GM18858 (cell line): ENCODE measurements at regions not wholly inside any gene's neighbourhood (a gene's known extent, or its start where the extent isn't known, plus 50 kb on each side); places are given as distances from the start of the nearest gene placed in this dataset.

Experiments
- ATAC-seq: cut with Tn5 transposase; IDR thresholded peaks from one replicate; pipeline ENCODE4 v1.9.1; 2021; ENCODE audit not compliant: unreplicated experiment

DNA sequence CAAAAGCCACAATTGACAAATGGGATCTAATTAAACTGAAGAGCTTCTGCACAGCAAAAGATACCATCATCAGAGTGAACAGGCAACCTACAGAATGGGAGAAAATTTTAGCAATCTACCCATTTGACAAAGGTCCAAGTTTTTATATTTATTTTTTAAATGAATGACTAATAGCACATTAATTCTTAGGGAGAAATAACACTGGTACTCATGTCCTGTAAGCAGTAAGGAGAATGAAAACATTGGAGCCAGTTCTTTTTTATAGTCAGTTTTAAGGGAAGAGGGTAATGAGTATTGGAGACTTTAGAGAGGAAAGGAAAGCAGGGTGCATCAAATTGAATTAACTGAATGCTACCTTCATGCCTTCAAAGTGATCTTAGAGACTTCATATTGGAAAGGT lies 404.7 kb upstream of the TGFBR2 start:
- ATAC-seq: no peak

DNA sequence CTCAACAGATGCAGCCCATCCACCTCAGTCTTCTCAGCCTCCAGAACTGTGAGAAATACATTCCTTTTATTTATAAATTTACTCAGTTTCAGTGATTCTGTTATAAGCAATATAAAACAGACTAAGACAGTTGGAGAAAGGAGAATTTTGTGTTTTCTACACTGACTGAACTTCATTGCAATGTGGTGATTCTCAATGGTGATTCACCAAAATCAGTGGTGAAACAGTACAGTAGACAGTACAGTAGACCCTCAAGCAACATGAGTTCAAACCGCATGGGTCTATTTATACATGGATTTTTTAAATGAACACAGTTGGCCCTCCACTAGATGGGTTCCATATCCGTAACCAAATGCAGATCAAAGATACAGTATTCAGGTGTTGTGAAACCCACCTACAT lies 403.1 kb upstream of the TGFBR2 start:
- no peak for ATAC-seq

DNA sequence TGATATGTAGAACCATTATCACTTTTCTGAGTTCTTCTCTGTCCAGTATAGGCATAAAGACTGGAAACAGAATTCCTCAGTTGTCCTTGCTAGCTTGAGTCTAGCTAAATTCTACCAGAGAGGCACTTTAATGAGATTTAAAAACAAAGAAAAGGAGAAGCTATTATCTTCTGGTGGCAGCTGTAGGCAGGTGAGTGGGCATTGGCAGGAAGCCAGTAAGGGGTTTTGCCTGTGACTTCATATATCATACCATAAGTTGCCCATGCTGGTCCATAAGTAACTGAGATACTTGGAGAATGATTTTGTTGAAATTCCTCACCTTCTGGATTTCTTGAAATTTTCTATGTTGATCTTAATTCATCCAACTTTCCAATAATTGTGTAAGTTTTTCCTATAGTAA lies 402.3 kb upstream of the TGFBR2 start:
- no peak for ATAC-seq

DNA sequence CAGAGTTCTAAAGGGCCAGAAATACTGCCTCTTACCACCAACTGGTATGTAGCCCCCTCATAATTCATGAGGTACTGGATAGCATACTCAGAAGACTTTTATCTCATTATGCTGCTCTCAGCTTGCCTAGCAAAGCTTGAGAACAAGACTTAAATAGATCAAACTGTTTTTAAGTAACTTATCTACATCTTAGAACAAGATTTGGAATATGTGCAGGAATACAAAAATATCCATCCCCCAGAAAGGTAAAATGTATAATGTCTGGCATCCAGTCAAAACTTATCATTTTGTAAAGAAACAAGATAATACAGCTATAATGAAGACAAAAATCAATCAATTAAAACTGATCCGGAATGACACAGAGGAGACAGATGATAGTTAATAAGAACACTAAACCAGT lies 400.4 kb upstream of the TGFBR2 start:
- ATAC-seq: no peak

DNA sequence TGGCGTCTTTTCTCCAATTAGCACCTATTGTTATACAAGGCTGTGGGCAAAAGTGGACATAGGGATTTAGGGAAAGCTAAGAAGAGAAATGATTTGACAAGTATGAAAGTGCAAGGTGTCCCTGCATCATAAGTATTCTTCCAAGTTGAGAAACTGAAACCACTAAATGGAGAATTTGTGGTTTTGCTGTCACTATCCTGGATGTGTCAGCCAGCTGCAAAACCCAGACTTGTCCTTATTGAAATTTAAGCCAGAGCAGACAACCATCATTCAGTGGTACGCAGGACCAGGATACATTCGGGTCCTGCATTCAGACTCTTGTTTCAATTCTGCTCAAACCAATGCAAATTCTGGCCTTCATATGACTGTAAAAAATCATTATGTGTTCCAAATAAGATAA lies 384.8 kb upstream of the TGFBR2 start:
- no peak for ATAC-seq

DNA sequence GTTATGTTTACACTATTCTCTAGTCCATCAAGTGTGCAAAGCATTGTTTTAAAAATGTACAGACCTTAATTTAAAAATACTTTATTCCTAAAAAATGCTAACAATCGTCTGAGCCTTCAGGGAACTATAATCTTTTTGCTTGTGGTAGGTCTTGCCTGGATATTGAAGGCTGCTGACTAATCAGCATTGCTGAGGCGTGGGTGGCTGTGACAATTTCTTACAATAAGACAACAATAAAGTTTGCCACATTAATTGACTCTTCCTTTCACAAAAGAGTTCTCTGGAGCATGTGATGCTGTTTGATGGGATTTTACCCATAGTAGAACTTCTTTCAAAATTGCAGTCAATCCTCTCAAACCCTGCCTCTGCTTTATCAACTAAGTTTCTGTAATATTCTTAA lies 384.0 kb upstream of the TGFBR2 start:
- ATAC-seq: no peak

DNA sequence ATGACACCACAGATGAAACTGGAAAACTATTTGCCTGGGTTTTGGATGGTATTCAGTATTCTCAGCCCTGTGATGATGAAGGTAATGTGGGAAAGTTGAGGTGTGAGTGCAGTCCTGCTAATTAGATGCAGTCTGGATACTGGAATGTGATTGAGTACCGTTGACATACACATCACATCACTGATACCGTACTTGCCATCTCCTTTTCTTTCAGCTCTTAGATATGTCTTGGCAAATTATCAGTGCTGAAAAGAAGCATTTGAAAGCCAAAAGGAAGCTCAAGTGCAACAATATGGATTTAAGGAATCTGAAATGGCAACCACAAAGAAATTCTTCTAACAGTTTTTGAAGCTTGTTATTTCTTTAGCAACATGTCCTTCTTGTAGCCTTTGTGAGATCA lies 381.4 kb upstream of the TGFBR2 start:
- no peak for ATAC-seq

DNA sequence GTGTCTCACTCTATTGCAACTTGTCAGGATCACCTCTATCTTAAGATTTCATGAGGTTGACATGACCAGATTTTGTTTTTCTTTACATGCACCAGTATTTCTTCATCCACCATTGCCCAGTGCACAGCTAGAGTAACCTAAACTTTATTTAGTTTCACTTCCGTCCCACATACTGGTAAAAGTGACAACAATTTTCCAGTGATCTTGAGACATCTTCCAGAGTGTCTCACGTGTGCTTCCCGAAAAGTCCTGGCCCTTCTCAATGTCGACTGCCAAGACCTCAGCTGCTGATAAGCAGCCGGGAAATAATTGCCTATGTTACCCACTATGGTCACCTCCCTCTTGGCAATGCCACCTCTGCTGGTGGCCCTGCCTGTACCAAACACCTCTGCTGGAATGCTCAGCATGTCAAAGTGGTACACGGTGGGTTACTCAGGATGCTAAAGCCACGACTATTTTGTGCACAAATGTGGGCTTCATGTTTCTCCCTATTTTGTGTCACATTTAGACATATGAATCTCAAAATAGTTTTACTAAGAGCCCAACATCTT lies 379.7 kb upstream of the TGFBR2 start:
- ATAC-seq: no peak

DNA sequence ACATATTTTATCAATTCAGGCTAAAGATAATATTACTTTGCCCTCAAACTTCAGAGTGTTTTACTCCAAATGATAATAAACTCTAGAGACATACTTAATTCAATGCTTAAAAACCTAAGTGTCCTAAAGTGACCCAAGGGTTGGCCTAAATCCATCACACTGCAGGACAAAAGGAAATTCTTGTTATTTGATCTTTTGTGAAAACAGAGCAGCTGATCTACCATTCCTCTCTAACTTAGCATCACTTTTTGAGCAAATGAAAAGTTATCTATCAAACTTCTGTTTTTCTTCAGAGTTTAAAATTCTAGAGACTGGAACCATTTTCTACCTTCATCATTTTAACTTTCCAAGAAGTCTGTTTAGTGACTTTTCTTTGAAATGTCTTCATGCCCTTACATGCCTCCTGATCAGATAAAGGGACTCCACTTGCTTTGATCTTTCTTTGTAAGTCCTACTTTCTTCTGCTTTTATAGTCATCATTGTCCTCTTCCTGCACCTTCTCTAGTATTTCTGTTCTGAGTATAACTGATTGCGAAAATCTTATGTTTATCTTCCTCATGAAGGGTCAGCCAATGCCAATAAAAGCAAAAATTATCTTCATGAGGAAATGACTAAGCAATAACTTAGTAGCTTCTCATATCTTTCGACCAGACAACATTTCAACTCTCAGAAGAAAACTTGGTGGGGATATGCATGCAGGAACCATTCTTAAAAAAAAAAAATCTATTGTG lies 378.7 kb upstream of the TGFBR2 start:
- ATAC-seq: no peak

DNA sequence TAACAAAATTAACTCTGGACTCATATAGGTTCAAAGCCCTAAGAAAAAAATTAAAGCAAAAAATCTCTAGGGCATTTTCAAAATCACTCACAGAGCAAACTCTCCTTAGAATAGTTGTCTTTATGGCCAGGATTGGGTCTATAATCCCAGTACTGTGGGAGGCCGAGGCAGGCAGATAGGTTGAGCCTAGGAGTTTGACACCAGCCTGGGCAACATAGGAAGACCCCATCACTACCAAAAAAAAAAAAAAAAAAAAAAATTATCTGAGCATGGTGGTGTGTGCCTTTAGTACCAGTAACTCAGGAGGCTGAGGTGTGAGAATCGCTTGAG lies 378.1 kb upstream of the TGFBR2 start:
- no peak for ATAC-seq

DNA sequence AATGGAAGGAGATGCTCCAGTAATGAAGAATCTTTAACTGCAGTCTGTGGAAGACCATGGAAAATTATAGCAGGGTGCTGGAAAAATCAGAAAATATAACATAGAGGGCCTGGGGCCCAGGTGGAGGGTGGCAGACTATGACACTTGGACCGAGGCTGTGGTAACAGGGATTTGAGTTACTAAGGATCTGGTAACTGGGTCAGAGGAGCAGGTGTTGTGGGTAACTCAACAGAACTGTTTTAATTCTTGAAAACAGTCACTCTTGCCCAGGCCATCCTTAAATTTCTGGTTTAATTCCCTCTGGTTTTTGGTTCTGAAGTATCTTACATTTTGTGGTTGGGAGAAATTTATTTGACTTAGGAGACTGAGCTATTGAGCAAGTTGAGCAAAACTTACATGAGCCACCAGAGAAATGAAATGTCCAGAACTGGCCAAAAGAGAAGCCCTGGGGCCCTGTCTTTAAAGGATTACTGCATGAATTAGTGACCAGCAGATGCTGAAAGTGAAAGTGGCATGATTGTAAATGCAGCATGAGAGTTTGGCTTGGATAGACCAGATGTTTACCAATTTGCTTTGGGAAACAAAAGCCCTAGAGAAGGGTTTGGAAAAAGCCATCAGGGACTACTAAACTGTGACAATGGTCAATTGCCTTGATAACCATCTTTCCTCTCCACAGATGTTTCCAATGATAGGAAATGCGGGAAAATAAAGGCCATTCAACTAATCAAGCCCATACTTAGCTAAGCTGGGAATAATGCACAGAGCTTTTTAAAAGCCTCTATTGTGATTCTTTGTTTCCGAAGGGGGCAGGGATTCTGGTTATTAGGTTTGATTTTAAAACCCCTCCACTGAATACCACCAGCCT lies 374.9 kb upstream of the TGFBR2 start:
- ATAC-seq: no peak

DNA sequence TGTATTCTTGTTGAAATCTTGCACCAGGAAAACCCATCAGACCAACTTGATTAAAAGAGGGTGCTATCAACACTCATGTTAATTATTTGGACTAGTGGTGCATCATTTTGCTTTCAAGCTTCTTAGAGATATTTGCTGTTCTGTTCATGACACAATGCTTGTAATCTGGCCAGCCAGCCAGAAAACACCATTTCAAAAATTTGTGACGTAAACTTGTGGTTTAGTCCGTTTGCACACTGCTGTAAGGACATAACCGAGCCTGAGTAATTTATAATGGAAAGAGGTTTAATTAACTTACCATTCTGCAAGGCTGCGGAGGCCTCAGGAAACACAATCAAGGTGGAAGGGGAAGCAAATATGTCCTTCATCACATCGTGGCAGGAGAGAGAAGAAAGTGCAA lies 374.3 kb upstream of the TGFBR2 start:
- no peak for ATAC-seq

DNA sequence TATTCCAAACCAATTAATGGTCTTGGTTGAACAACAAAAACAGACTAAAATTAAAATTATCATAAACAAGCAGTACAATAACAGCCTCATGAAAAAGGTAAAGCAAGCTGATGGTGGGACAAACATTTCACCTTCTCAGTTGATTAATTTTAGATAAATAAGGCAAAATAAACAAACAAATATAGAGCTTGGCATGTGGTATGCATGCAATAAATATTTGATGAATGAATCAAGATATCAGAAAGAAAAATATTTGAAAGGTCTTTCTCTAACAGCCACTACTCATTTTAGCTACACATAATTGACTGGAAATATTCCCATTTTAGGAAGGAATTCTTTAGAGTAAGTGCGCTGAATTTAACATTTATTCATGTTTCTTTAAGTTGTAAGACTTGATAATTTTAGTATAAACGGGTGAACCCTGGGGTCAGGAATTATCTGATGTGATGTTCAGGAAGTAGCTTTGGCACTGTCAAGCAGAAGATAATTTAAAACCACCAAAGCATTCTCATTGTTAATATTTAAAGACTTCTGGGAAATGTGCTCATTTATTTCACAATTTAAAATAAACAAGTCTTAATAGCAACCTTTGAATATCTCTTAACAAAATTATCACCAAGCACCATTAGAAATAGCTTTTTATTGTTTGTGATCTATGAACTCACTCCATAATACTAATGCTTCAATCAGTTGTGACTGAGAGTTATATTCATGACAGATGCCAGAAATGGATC lies 372.3 kb upstream of the TGFBR2 start:
- ATAC-seq: no peak

DNA sequence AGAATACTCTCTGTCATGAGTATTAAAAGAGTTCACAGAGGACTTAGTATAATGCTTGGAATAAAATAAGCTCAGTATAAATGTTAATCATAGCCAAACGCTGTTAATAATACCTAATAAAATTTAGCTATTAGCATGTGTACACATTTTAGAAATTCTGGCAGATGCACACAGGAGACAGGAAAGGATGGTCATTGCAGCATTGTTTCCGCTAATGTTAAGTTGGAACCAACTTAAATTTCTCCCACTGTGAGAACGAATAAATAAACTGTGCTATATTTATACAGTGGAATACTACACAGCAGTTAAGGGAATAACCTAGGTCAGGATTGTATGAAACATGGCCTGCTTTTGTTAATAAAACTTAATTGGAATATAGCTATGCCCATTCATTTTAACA lies 370.4 kb upstream of the TGFBR2 start:
- ATAC-seq: no peak

DNA sequence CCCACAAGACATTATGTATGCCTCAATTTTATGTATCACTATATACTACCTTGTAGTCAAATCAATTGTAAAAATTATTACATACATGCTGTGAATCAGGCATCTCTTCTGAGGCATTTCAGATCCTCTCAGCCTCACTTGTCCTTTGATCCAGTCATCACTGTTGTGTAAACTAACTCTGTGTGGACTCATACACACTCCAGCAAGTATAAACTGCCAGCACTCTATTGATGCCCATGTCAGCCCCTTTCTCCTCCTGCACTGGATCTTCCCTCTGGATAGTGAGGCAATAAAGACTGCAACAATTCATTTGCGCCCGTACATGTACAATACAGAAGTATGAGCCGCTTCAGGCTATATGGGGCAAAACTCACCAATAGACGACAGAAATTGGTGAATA lies 364.7 kb upstream of the TGFBR2 start:
- no peak for ATAC-seq

DNA sequence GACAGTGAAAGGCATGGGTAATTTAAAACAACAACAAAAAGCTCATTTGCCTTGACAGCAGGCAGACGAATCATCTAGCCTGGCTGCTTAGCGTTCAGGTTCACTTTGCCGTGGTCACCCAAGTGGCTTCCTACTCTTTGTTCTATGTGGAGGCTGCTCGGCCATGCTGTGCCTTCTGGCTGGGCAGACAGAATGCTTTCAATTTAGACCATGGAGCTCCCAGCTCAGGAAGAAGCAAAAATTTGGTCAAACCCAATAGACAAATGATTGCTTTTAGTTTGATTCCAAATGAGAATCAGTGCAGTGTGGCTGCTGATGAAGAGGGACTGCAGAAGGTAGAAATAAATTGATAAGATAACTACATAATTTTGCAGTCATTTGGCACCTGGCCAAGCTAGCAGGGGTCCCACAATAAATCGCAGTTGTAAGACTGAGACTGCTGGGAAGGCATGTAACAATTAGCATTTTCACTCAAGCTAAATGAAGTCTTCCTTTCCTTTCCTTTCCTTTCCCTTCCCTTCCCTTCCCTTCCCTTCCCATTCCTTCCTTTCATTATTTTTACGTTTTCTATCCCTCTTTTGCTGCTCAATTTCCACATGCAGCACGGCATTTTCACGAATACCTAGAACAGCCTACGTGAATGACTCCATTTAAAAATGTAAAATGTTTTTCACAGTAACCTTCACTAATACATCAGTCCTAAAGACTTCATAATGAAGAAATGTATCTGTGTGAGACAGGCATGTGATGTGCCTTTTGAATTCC lies 360.4 kb upstream of the TGFBR2 start:
- ATAC-seq: no peak

DNA sequence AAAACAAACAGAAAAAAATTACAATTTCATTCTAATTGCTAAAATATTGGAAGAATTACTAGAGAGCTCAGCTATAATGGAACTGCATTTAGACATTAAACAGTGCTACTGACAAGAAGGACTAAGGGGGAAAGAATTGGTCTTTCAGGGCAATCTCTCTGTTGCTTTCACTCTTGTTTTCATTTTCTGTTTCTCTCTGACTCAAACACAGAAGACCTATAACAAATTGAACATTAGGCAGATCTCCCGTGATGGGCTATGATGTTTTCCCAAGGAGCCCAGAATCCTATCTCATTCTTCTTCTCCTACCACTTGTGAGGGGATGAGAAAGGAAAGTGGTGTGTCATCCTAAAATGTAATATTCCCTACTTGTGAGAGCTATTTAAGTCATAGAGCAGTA lies 358.0 kb upstream of the TGFBR2 start:
- peak; percentile 95 for ATAC-seq

DNA sequence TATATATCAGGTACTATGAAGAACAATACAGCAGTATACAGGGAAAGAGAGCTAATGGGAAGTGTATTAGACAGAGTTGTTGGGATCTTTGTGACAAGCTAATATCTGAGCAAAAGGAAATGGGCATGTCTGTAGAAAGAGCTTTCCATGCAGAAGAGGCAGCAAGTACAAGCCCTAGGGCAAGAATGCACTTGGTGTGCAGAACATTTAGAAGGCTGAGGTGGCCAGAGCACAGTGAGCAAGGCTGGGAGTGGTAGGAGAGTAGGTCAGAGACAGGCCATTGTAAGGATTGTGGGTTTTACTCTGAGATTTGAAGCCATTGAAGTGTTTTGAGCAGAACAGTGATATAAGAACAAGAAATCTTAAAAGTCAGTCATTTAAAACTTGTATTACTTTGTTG lies 353.9 kb upstream of the TGFBR2 start:
- ATAC-seq: no peak

DNA sequence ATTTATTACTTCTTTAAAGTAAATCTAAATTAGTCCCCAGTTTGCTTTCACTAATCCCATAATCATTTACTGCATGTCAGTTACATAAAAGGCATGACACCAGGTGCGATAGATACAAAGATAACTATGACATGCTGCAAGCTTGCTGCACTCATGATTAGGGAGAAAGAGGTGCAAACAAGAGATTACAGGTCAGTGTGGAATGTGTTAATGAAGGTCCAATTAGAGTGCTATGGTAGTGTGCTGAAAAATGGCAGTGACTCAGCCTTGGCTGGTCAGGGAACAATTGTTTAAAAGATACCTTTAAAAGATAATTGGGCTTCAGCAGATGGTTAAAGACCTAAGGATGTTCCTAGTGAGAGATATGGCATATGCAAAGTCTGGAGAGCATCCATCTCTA lies 352.6 kb upstream of the TGFBR2 start:
- ATAC-seq: no peak

DNA sequence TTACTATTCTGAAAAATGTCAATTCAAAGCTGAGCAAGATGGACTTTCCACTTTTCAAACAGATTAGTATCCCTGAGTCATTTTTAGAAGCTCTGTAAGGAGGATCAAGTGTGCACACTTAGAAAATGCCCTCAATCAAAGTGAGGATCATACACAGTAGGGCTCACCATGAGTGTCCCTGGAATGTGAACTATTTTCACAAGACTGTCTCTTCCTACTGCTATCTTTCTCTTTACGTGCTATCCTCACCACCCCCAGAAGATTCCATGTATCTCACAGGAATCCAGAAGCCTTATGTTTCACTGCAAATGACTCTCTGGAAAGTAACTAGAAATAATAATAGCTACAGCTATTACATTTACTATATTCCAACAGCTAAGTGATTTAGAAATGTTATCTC lies 349.9 kb upstream of the TGFBR2 start:
- no peak for ATAC-seq
